Pons (tissue), 1 donor: ENCODE measurements at regions not wholly inside any gene's neighbourhood (a gene's known extent, or its start where the extent isn't known, plus 50 kb on each side); places are given as distances from the start of the nearest gene placed in this dataset.

Source experiments
- DNase-seq: peaks from one replicate; pipeline ENCODE4 v3.0.0-alpha.2; 2016; ENCODE audit warnings: low spot score

DNA sequence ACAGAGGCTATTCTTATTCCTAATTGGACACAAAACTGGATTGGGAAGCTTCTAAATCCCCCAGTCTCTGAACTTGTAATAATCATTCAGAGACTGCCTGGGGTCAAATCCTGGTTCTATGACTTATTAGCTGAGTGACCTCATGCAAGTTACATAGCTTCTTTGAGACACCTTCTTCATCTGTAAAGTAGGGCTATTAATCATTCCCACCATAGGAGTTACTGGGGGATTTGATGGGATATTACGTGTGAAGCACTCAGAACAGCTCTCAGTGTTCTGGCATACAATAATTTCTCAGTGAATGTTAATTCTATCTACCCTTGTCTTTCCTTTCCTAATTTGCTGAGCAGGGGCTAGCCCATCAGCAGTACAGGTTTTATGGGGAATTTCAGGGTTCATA lies 256.7 kb upstream of the TNP1 start:
- DNase-seq, result no peak

DNA sequence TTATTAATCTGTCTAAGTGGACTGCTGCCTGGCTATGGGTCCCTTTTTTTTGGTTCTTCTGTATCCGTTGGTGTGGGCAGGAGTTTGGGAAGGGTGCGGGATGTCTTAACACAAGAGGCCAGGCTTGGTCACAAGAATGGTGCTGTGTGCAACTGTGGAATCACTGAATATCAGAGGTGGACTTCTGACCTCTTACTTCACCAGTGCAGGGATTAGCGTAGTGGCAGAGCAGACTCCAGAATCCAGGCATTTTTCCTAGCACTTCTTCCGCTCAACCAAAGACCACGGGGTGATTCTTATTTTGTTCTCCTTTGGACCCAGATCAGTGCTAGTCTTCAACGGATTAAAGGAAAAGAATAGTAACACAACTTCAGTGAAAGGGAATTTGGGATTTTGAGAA lies 254.3 kb upstream of the TNP1 start:
- DNase-seq, result no peak

DNA sequence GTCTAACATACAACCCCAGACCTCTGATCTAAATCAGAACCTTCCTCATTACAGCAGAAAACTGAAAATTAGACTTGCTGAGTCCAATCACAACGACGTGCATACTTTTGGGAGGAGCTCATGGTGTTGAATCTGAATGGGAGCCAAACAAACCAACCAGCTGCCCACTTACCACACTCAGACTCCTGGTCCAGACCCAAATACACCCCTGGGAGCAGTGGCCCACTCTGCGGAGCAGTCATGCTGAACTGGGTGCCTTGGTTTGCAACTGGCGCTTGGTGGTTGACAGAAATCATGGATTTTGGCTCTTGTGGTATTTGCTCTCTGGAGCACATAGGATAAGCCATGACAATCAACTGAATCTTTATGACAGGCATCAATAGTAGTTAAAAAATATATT lies 253.6 kb upstream of the TNP1 start:
- DNase-seq, result no peak

DNA sequence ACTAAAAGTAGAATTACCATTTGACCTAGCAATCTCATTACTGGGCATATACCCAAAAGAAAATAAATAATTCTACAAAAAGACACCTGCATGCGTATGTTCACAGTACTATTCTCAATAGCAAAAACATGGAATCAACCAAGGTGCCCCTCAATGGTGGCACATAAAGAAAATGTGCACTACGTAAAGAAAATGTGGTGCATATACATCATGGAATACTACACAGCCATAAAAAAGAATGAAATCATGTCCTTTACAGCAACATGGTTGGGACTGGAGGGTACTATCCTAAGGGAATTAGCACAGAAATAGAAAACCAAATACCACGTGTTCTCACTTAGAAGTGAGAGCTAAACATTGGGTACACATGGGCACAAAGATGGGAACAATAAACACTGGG lies 250.7 kb upstream of the TNP1 start:
- DNase-seq, result no peak

DNA sequence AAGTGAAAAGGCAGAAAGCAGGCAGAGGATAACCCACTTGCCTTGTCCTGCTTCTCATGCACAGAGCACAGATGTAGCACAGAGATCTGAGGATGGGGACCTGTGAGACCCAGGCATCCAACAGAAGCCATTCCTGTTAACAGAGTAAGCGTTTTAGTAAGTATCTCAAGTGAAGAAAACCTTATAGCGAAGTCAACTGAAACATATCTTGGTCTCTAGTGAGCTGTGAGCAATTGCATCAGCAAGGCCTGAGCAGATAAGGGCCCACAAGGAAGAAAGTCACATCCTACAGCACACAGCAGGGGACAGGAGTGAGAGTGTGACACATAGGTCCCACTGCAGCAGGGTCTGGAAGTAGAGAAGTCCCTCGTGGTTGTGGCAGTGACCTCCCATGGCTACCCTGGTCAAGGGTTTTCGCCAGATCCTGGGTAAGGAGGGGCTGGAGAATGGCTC lies 248.7 kb upstream of the TNP1 start:
- no peak for DNase-seq

DNA sequence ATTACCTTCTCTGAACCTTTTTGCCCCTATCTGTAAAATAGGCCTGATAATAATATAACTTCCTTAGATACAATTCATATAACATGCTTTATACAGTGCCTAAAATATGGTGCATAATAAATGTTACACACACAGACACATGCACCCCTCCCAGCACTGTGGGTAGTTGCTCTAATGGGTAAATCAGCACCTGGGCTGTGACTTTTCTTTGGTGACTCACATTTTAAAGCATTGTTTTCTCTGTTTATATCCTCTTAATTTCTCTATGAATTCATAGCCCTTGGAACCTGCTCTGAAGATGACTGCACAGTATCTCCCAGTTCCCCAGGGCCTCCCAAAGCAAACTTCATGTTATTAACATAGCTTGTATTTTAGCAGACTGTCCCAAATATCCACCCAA lies 248.2 kb upstream of the TNP1 start:
- DNase-seq, result no peak

DNA sequence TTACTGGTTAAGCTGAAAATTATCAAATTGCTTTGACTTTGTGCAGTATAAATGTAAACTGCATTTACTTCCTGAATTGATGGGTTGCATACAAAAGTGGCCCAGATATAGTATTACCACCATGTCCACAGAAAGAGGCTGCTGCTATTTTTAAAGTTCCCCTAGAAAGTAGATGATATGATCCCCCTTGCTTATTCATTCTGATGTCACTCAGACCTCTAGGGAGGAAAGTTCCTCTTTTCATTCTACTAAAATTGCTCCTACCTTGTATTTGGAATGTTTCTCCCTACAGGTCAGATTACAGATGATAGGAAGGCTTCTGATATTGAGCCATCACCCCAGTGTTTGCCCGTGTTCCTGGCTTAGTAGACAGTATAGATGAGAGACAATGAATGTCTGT lies 247.6 kb upstream of the TNP1 start:
- DNase-seq, result no peak

DNA sequence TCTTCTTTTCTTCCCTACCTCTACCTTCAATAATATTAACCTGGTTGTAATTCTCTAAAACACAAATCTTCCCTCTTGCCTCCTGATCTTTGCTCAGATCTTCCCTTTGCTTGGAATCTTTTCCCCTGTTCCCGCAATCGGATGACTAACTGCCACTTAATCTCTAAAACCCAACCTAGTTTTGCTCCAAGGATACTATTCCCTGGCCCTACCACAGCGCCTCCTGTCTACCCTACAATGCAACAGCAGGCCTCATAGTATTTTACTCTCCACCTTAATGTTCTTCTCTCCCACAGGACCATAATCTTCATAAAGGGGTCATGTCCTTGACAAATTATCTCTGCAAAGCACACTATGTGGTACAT lies 246.8 kb upstream of the TNP1 start:
- no peak for DNase-seq

DNA sequence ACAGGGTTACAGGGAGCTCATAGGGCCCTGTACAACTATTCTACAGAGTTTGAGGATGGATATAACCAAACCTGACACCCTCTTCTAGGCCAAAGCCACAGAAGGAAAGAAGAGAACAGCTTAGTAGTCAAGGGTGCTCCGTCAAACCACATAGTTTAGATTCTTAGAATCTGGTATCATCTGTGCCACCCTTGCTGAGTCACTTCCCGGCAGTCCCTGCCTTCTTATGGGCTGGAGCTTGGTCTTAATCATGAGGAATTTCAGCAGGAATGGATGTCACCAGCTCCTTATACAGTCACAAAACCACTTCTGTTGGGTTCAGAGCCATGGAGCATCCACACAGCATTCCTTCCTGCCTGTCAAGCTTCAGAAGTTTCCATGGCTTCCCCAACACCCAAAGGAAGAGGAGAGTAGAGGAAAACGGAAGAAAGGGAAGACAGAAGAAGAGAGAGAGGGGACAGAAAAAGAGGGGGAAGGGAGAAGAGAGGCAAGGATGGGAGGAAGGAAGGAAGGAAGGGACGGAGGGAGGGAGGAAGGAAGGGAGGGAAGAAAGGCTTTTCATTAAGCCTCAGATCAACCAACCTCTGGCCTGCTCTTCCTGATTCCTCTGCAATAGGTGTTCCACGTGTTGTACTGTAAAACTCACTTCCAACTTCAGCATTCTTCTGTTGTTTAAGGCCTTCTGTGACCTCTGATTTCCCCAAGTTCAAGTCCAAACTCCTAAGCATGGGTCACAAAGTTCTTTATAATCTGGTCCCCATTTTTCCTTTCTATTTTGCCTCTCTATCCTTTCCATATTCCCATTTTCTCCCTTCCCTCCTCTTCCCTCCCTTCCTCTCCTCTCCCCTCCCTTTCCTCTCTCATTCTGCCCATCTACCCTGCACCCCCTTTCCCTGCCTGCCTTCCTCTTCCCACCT lies 246.1 kb upstream of the TNP1 start:
- DNase-seq, result no peak

DNA sequence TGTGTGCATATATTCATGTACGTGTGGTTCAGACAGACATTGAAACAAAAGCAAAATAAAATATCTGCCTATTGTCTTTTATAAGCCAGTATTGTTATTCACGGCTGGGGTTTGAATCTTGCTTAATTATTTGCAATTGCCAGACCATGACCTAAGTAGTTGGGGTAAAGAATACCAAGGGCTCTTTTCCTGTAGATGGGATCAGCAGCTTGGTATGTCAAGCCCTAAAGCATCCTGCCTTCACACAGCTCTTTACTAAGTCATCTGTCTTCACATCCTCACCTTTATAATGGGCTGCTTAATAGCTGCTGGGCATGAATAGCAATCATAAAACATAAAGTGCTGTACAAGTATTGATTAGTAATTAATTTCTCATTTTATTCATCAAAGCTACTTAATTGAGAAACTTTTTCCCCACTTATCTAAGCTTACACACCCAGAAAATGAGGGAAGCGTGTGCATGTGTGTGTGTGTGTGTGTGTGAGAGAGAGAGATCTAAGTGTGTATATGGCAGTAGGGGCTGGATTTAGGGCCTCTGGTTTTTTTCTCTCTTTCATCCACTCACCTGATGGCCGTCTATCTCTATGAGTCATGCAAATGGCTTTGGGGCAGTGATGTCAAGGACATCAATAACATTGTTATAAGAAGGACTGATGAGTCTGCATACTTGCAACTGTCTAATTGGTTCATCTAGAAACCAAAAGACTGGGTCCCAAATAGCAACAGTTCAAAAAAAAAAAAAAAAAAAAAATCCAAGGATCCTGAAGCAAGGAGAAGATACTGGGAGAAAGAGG lies 244.1 kb upstream of the TNP1 start:
- DNase-seq, result no peak

DNA sequence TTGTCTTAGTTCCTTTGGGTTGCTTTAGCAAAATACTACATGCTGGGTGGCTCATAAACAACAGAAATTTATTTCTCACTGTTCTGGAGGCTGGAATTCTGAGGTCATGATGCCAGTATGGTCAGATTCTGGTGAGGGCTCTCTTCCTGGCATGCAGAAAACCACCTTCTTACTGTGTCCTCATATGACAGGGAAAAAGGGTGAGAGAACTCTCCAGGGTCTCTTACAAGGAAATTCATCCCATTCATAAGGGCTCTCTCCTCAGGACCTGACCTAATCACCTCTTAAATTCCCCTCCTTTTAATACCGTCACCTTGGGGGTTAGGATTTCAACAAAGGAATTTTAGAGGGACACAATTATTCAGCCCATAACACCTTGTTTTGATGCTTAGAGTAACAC lies 243.1 kb upstream of the TNP1 start:
- no peak for DNase-seq

DNA sequence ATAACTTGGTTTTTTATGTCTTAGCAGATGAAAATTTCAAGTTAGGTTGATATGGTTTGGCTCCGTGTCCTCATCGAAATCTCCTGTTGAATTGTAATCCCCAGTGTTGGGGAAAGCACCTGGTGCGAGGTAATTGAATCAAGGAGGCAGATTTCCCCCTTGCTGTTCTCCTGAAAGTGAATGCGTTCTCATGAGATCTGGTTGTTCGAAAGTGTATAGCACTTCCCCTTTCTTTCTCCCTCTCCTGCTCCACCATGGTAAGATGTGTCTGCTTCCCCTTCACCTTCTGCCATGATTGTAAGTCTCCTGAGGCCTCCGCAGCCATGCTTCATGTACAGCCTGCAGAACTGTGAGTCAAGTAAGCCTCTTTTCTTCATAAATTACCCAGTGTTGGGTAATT lies 242.1 kb upstream of the TNP1 start:
- no peak for DNase-seq

DNA sequence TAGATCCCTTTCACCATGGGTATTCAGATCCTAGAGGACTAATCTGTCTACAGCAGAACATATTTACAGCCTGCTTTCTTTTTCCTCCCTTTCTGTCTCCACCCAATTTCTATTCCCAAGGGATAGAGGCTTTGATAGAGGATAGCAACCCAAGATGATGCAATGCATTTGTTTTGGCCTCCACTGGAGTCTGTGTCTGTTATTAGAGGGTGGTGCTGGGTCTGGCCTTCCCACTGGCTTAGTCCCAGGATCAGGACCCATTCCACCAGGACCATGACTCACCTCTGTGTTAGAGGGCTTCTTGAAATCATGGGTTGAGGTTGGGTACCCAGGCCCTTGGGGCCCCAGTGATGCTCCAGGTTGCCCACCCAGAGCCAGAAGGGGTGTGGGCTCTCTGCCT lies 239.7 kb upstream of the TNP1 start:
- no peak for DNase-seq

DNA sequence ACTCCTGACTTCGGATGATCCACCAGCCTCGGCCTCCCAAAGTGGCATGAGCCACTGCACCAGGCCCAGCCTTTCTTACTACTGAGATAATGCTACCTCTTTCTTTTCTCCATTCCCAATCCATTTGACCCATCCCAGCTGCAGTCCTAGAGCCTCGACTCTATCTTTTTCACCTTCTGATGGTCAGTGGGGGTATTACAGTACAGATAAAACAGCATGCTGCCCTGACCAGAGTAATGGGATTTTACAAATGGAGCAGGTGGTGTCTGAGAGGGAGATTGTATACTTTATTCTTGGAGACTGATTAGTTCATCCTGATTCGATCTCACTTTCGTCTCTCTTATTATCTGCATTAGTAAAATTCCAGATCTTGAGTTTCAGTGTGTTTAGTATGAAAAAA lies 238.6 kb upstream of the TNP1 start:
- DNase-seq, result no peak

DNA sequence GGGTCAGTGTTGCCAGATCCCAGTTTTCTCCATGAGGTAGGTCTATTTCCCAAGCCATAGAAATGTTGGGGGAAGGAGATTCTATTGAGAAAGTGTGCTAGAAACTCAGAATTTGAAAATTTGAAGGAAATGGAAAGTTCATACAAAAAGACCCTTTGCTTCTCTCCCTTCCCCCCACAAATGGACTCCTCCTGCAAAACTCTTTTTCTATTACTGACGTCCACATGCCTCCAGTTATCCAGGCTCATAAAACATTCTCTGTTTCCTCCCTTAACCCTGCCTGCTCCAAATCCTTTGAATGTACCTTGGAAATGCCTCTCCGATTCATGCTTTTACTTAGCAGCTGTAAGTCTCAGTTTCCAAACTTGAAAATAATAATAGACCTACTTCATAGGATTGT lies 237.5 kb upstream of the TNP1 start:
- no peak for DNase-seq

DNA sequence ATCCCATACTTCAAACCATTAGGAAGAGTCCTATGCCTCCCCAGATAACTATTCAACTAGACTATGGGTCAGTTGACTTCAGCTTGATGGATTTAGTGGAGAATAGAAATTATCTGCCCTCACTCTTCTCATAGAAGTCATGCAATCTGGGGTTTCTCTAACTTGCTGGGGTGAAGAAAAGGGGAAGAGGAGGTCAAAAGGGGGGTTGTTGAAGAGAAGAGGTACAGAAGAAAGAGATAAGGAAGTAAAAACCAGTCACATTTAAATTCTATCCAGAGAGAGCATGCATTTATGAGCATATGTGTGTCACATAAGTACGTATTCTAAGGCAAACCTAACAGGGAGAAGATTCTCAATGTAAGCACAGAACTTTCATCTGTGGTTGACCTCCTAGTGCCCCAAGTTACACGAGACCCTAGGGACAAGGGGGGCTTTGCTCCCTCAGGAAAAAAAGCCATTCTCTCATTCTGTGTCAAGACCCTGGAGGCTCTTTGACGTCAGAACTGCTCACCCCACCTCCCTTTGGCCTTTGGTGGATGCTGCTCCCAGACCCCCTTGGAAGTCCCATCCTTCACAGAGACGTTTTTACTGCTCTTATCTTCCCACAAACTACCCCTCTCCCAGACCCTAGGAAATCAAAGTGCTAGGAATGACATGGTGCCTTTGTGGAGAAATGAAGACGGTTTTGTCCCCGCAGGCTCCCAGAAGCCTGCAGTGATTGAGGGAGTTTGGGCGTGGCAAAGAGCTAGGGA lies 236.8 kb upstream of the TNP1 start:
- DNase-seq, result no peak

DNA sequence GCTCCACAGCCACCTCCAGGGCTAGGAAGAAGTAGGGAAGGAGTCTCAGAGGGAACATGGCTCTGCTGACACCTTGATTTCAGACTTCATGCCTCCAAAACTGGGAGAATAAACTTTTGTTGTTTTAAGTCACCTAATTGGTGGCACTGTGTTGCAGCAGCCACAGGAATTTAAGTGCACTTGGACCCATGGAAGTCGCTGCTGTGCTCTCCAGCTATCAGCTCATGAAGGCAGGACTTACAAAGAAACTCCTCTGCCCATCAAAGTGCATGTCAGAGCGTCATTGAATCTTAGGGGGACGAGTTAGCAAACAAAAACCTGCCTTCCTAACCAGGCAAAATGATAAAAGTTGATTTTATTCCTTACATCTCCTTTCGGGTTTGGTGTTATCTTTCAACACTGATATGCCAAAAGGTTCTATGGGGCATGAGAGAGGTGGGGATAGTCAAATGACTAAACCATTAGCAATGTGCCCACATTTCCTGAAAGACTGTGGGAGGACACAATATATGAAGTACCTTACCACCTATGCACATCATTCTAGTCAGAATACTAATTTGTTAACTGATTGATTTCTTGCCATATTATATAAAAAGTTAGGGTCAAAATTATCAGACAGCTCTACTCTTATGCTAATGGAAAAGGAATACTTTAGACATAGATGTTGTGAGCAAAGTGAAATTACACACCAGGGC lies 235.8 kb upstream of the TNP1 start:
- no peak for DNase-seq

DNA sequence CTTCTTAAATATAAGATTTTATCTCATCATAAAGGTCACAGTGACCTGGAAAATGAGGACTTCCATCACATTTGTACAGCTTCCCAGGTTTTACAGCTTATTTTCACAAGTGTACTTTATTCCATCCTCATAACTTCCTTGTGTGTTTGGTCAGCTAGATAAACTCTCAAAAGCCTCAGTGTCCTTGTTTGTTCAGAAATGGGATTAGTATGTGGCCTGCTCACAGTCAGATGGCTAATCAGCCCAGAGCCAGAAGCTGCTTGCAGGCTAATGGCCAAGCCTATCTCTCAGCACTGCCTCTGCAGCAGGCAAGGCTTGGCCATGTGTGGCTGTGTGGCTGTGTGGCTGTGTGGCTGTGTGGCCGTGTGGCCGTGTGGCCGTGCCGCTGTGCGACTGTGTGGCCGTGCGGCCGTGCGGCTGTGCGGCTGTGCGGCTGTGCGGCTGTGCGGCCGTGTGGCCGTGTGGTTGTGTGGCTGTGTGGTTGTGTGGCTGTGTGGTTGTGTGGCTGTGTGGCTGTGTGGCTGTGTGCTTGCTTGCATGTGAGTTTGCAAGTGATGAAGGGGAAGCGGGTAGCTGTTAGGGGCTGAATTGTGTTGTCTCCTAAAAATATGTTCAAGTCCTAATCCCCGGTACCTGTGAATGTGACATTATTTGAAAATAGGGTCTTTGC lies 233.0 kb upstream of the TNP1 start:
- DNase-seq, result no peak

DNA sequence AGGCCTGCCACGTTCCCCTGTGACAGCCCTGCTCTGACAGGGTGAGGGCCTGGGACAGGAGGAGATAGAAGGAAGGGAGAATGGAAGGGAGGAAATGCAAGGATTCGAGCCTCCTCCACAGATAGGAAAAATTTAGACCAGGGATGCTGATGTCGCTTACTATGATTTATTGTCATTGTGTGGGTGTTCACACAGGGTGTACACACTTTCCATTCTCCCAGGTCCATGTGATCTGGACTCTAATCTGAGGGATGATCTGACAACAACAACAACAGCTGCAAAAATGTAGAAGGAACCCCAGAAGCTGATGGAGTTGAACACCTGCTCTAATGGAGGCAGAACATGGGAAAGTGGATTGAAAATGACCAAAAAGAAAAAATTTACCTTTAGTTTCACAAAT lies 231.7 kb upstream of the TNP1 start:
- DNase-seq, result no peak

DNA sequence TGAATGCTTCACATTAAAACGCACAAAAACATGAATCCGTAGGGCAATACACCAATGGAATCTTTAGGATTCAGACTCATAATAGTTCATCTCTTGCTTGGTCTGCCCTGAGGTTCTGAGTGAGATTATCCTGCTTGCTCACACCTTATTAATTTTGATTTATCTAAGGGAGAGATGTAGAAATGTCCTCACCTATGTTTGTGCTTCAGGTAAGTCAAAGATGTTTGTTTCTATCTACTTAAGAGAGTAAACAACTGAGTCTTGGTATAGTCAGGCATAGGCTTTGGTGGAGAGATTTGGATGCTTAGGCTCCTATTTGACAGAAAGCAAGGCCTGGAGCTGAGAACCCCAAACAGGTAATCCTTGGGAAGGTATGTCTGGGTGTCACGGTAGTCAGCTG lies 231.0 kb upstream of the TNP1 start:
- no peak for DNase-seq

DNA sequence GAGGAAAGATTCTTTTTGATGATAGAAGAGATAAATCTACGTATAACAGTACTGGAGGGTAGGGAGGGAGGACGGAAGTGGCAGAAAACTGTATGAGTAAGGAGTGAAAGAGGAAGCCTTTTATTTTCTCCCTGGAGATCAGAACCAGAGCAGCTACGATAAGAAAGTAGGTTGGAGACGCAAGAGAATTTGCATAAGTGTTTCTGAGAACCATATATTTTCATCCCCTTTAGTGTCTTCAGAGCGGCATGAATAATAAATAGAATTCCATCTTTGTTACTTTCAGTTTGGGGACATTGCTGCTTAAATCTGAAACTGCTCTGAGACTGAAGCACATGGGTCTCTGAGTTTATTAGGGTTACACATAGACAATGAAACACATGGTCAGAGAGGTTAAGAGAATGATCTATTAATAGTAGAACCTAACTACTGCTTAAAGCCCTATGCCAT lies 230.2 kb upstream of the TNP1 start:
- peak; percentile 1 for DNase-seq
